ENCODE measurements at regions not wholly inside any gene's neighbourhood (a gene's known extent, or its start where the extent isn't known, plus 50 kb on each side); places are given as distances from the start of the nearest gene placed in this dataset.

DNA sequence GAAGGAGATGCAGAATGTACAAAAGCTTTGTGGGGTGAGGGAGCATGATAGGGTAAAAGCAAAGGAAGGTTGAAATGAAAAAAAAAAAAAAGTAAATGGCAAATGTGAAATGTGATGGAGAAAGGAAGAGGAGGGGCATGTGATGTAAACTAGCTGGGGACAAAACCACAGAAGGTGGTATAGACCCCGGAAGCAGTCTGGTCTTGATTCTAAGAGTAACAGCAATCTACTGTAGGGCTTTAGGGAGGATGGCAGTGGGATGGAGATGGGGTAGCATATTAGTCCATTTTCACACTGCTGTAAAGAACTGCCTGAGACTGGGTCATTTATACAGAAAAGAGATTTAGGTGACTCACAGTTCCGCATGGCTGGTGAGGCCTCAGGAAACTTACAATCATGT lies 362.0 kb downstream of the SOCS6 start:
- no peak for DNase-seq
- no peaks in the 10 kb centered on the region for H3K79me2 ChIP-seq (ENCODE audit: insufficient read depth, low read length)
- H3K4me3 Mint-ChIP-seq, result no peak overlapping the region
- no peaks in the 10 kb centered on the region for H4K20me1 ChIP-seq (ENCODE audit: insufficient read depth, low read length)
- no peak overlapping the region for H3K4me3 ChIP-seq (replicated peaks in 1 of 3; ENCODE audit: low read depth in 2 of 3, low read length in 3 of 3)
- H3K27me3 Mint-ChIP-seq (ENCODE audit: low read depth in 3 of 3), result peaks cover 0 to 3% (median 1%) of the 10 kb centered on the region in 3 donors
- no peaks in the 10 kb centered on the region for H3K9me3 ChIP-seq (replicated peaks in 1 of 2; ENCODE audit: control insufficient read depth in 1 of 2, insufficient read depth in 1 of 2, low read length in 2 of 2)
- no peak overlapping the region for H3K27ac ChIP-seq (ENCODE audit: low read depth in 1 of 2, low read length in 2 of 2)
- no peaks in the 10 kb centered on the region for H3K36me3 Mint-ChIP-seq
- peaks cover 0 to 7% (median 5%) of the 10 kb centered on the region in 7 donors for H3K9me3 Mint-ChIP-seq
- no peaks in the 10 kb centered on the region for H3K27me3 ChIP-seq (ENCODE audit: control insufficient read depth in 2 of 2, insufficient read depth in 2 of 2, low read length in 2 of 2)
- no peaks in the 10 kb centered on the region for H3K36me3 ChIP-seq (replicated peaks in 1 of 2; ENCODE audit: control insufficient read depth in 1 of 2, insufficient read depth in 2 of 2, low read length in 2 of 2)
- H3K27ac Mint-ChIP-seq, result no peak overlapping the region
- no peak overlapping the region for H3K9ac ChIP-seq (ENCODE audit: insufficient read depth, low read length, poor library complexity, severe bottlenecking)
- 15% methylated on average over 1 of the region's 2 CpGs for WGBS (ENCODE audit: insufficient coverage)
- H3K4me1 Mint-ChIP-seq, result no peaks in the 10 kb centered on the region
- H2AFZ ChIP-seq (ENCODE audit: insufficient read depth, low read depth, low read length, poor library complexity, severe bottlenecking), result no peak overlapping the region
- H3K4me2 ChIP-seq (replicated peaks; ENCODE audit: extremely low read depth, low read length, poor library complexity, severe bottlenecking), result no peak overlapping the region
- TF ChIP-seq, protein P1, sequence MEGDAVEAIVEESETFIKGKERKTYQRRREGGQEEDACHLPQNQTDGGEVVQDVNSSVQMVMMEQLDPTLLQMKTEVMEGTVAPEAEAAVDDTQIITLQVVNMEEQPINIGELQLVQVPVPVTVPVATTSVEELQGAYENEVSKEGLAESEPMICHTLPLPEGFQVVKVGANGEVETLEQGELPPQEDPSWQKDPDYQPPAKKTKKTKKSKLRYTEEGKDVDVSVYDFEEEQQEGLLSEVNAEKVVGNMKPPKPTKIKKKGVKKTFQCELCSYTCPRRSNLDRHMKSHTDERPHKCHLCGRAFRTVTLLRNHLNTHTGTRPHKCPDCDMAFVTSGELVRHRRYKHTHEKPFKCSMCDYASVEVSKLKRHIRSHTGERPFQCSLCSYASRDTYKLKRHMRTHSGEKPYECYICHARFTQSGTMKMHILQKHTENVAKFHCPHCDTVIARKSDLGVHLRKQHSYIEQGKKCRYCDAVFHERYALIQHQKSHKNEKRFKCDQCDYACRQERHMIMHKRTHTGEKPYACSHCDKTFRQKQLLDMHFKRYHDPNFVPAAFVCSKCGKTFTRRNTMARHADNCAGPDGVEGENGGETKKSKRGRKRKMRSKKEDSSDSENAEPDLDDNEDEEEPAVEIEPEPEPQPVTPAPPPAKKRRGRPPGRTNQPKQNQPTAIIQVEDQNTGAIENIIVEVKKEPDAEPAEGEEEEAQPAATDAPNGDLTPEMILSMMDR (IDR thresholded peaks at IDR 0.05), result no peak
- intact Hi-C loops (cut with micrococcal nuclease), result loop anchor here in 1 of 2 donors (10.0 kb wide), 1 partner anchor 64 kb away; no protein-coding TSS in a partner anchor
- no peaks in the 10 kb centered on the region for H3K4me1 ChIP-seq (ENCODE audit: control insufficient read depth in 1 of 2, insufficient read depth in 2 of 2, low read length in 2 of 2)

DNA sequence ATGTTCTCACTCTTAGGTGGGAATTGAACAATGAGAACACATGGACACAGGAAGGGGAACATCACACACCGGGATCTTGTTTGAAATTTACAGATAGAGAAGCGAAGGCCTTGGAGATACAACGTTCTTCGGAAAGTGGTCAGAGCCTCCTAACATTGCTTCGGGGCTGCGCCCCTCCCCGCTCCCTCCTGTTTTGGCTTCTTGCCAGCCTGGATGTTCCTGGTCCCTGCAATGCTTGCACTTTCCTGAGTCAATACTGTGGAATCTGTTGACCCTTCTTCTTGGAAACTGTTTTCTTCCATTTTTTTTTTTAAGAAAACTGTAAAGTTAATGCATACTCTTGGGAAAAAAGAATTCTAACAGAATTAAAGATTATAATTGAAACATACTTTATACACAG lies 360.8 kb downstream of the SOCS6 start:
- intact Hi-C loops (cut with micrococcal nuclease), result loop anchor here in 1 of 2 donors (10.0 kb wide), 1 partner anchor 65 kb away; no protein-coding TSS in a partner anchor
- H3K27me3 Mint-ChIP-seq (ENCODE audit: low read depth in 3 of 3), result peaks cover 0 to 3% (median 1%) of the 10 kb centered on the region in 3 donors
- Histone ChIP-seq H3K9me3 (replicated peaks in 1 of 2; ENCODE audit: control insufficient read depth in 1 of 2, insufficient read depth in 1 of 2, low read length in 2 of 2) (no peaks in the 10 kb centered on the region), H3K4me2 (replicated peaks; ENCODE audit: extremely low read depth, low read length, poor library complexity, severe bottlenecking) (no peak overlapping the region), H2AFZ (ENCODE audit: insufficient read depth, low read depth, low read length, poor library complexity, severe bottlenecking) (no peak overlapping the region), H3K27me3 (ENCODE audit: control insufficient read depth in 2 of 2, insufficient read depth in 2 of 2, low read length in 2 of 2) (no peaks in the 10 kb centered on the region), H4K20me1 (ENCODE audit: insufficient read depth, low read length) (no peaks in the 10 kb centered on the region), H3K4me1 (ENCODE audit: control insufficient read depth in 1 of 2, insufficient read depth in 2 of 2, low read length in 2 of 2) (no peaks in the 10 kb centered on the region), H3K9ac (ENCODE audit: insufficient read depth, low read length, poor library complexity, severe bottlenecking) (no peak overlapping the region), H3K79me2 (ENCODE audit: insufficient read depth, low read length) (no peaks in the 10 kb centered on the region), H3K4me3 (replicated peaks in 1 of 3; ENCODE audit: low read depth in 2 of 3, low read length in 3 of 3) (no peak overlapping the region), H3K27ac (ENCODE audit: low read depth in 1 of 2, low read length in 2 of 2) (no peak overlapping the region), H3K36me3 (replicated peaks in 1 of 2; ENCODE audit: control insufficient read depth in 1 of 2, insufficient read depth in 2 of 2, low read length in 2 of 2) (no peaks in the 10 kb centered on the region)
- peaks cover 0 to 6% (median 3%) of the 10 kb centered on the region in 7 donors for H3K9me3 Mint-ChIP-seq
- H3K27ac Mint-ChIP-seq, result no peak overlapping the region
- WGBS (ENCODE audit: insufficient coverage), result 98% methylated on average over 7 of the region's 7 CpGs
- no peak for DNase-seq
- no peak overlapping the region for H3K4me3 Mint-ChIP-seq
- H3K4me1 Mint-ChIP-seq, result no peaks in the 10 kb centered on the region
- H3K36me3 Mint-ChIP-seq, result no peaks in the 10 kb centered on the region
- TF ChIP-seq, protein P1 (IDR thresholded peaks at IDR 0.05), result no peak

Data from CD14-positive monocyte (primary cell).